GM21515 (cell line): ENCODE measurements at regions not wholly inside any gene's neighbourhood (a gene's known extent, or its start where the extent isn't known, plus 50 kb on each side); places are given as distances from the start of the nearest gene placed in this dataset.

Experiments used
- ATAC-seq: cut with Tn5 transposase; IDR thresholded peaks from one replicate; pipeline ENCODE4 v1.9.1; 2021; ENCODE audit not compliant: unreplicated experiment

- ATAC-seq, result no peak
These were observed 535.1 kb downstream of the ELAVL2 start for GRCh38 chr9:23290973-23291372.

GRCh38 chr9:23302281-23302680 is 523.8 kb downstream of the ELAVL2 start:
- no peak for ATAC-seq

- ATAC-seq, result no peak
These were observed 519.3 kb downstream of the ELAVL2 start for GRCh38 chr9:23306731-23307130.

GRCh38 chr9:23307731-23308513 is 518.1 kb downstream of the ELAVL2 start:
- ATAC-seq, result no peak

- no peak for ATAC-seq
These were observed 516.2 kb downstream of the ELAVL2 start for GRCh38 chr9:23309800-23310199.

GRCh38 chr9:23314247-23314646 is 511.8 kb downstream of the ELAVL2 start:
- ATAC-seq, result no peak

- ATAC-seq, result no peak
These were observed 506.9 kb downstream of the ELAVL2 start for GRCh38 chr9:23319092-23319491.

- no peak for ATAC-seq
These were observed 505.0 kb downstream of the ELAVL2 start for GRCh38 chr9:23321049-23321448.

- ATAC-seq, result no peak
These were observed 503.6 kb downstream of the ELAVL2 start for GRCh38 chr9:23322392-23322791.

- no peak for ATAC-seq
These were observed 501.5 kb downstream of the ELAVL2 start for GRCh38 chr9:23324511-23324910.

GRCh38 chr9:23326597-23326996 is 499.4 kb downstream of the ELAVL2 start:
- no peak for ATAC-seq

- ATAC-seq, result no peak
These were observed 484.7 kb downstream of the ELAVL2 start for GRCh38 chr9:23341346-23341745.

GRCh38 chr9:23342291-23342690 is 483.7 kb downstream of the ELAVL2 start:
- ATAC-seq, result no peak

- no peak for ATAC-seq
These were observed 482.8 kb downstream of the ELAVL2 start for GRCh38 chr9:23343226-23343625.

- ATAC-seq, result no peak
These were observed 464.9 kb downstream of the ELAVL2 start for GRCh38 chr9:23361096-23361495.

GRCh38 chr9:23372703-23373102 is 453.3 kb downstream of the ELAVL2 start:
- ATAC-seq, result no peak

- ATAC-seq, result no peak
These were observed 450.5 kb downstream of the ELAVL2 start for GRCh38 chr9:23375511-23375910.

GRCh38 chr9:23379842-23380241 is 446.2 kb downstream of the ELAVL2 start:
- no peak for ATAC-seq

GRCh38 chr9:23380821-23381220 is 445.2 kb downstream of the ELAVL2 start:
- ATAC-seq, result no peak

GRCh38 chr9:23382418-23382817 is 443.6 kb downstream of the ELAVL2 start:
- ATAC-seq, result no peak

- no peak for ATAC-seq
These were observed 431.9 kb downstream of the ELAVL2 start for GRCh38 chr9:23394189-23394588.

- no peak for ATAC-seq
These were observed 417.2 kb downstream of the ELAVL2 start for GRCh38 chr9:23408874-23409273.

- ATAC-seq, result no peak
These were observed 414.0 kb downstream of the ELAVL2 start for GRCh38 chr9:23412046-23412445.
